A673 (cell line): ENCODE measurements at regions not wholly inside any gene's neighbourhood (a gene's known extent, or its start where the extent isn't known, plus 50 kb on each side); places are given as distances from the start of the nearest gene placed in this dataset.
A peak's percentile ranks its signal among the peaks of the same experiment; 100 is the strongest.

Source experiments
- BruUV-seq: library from RNA; stranded (reverse); fragments of 400-500 nt; replicated peaks from 2 replicates; lab custom pipeline; 2021; lab: Mats Ljungman, UMichigan
- CTCF ChIA-PET: fragments of 300-600 bp; sonication (Branson Sonifier 250); formaldehyde crosslinking; loops from one replicate; lab custom pipeline; 2022; ENCODE audit warnings: antibody characterized with exemption; lab: Charles Lee
- POLR2A ChIA-PET: fragments of 300-600 bp; sonication (Branson Sonifier 250); formaldehyde crosslinking; loops from one replicate; lab custom pipeline; 2022; ENCODE audit warnings: antibody characterized with exemption; ENCODE audit not compliant: low non-redundant PET; lab: Charles Lee
- DNase-seq: peaks from one replicate; pipeline ENCODE4 v3.0.0-alpha.2; 2015; ENCODE audit warnings: low spot score
- H3K27ac ChIP-seq: fragments of 200-600 bp; sonication (generic); 2 replicates; pipeline ENCODE4 v1.5.1; 2016; ENCODE audit warnings: mixed run types, low read depth, mild to moderate bottlenecking, mixed read lengths, antibody characterized with exemption, low read length; ENCODE audit not compliant: poor library complexity, severe bottlenecking
- H3K27me3 ChIP-seq: fragments of 200-600 bp; sonication (generic); replicated peaks from 2 replicates; pipeline ENCODE4 v1.6.1; 2017; ENCODE audit warnings: mixed run types, low read depth, mild to moderate bottlenecking, mixed read lengths, antibody characterized with exemption, low read length; ENCODE audit not compliant: insufficient read depth, poor library complexity
- H3K36me3 ChIP-seq: fragments of 200-600 bp; sonication (generic); 2 replicates; pipeline ENCODE4 v1.6.1; 2016; ENCODE audit warnings: mixed run types, mild to moderate bottlenecking, mixed read lengths, antibody characterized with exemption, low read length; ENCODE audit not compliant: insufficient read depth, poor library complexity, severe bottlenecking
- H3K4me1 ChIP-seq: fragments of 200-600 bp; sonication (generic); 2 replicates; pipeline ENCODE4 v1.6.1; 2017; ENCODE audit warnings: mixed run types, mild to moderate bottlenecking, mixed read lengths, antibody characterized with exemption, low read length; ENCODE audit not compliant: insufficient read depth, poor library complexity, severe bottlenecking
- H3K4me3 ChIP-seq: fragments of 200-600 bp; sonication (generic); 2 replicates; pipeline ENCODE4 v1.5.1; 2016; ENCODE audit warnings: low read depth, mixed run types, mild to moderate bottlenecking, mixed read lengths, low read length; ENCODE audit not compliant: poor library complexity, severe bottlenecking
- H3K9me3 ChIP-seq: fragments of 200-600 bp; sonication (generic); 2 replicates; pipeline ENCODE4 v1.6.1; 2016; ENCODE audit warnings: mixed run types, low read depth, mild to moderate bottlenecking, mixed read lengths, antibody characterized with exemption, low read length; ENCODE audit not compliant: poor library complexity, severe bottlenecking
- CTCF ChIP-seq: fragments of 300-800, 200-600 bp; sonication (generic); conservative IDR thresholded peaks from 2 replicates; pipeline ENCODE4 v1.5.1; 2017; ENCODE audit warnings: low read depth, mild to moderate bottlenecking, antibody characterized with exemption, low read length, moderate library complexity, mixed read lengths
- EZH2 ChIP-seq: fragments of 200-600 bp; sonication (generic); IDR thresholded peaks from 2 replicates; pipeline ENCODE4 v1.6.1; 2017; ENCODE audit warnings: borderline replicate concordance, low read depth, mild to moderate bottlenecking, mixed read lengths, antibody characterized with exemption, low read length; ENCODE audit not compliant: poor library complexity, severe bottlenecking
- intact Hi-C: fragments of 100-400 bp; cut with micrococcal nuclease; formaldehyde crosslinking; loops from one replicate; pipeline ENCODE4 v1.10.0; 2022; ENCODE audit not compliant: unreplicated experiment

GRCh38 chr16:66097751-66098150, 268.7 kb upstream of the CDH5 start:
- intact Hi-C loops = no loop called here
- no peak for DNase-seq
- Histone ChIP-seq H3K36me3 (no peaks in the 10 kb centered on the region), H3K9me3 (no peaks in the 10 kb centered on the region), H3K4me3 (no peak overlapping the region), H3K27me3 (no peaks in the 10 kb centered on the region), H3K4me1 (peaks cover 11% of the 10 kb centered on the region), H3K27ac (no peak overlapping the region)
- no TSS peak for BruUV-seq
- POLR2A ChIA-PET = no interaction called here
- TF ChIP-seq CTCF = no peak
- no peak for TF ChIP-seq EZH2
- CTCF ChIA-PET = no interaction called here

- H3K9me3 ChIP-seq = no peaks in the 10 kb centered on the region
- DNase-seq = peak; percentile 12
- peak; percentile 42; the same call in 1 of the 2 replicates for TF ChIP-seq CTCF
- TF ChIP-seq EZH2 = no peak
- H3K27ac ChIP-seq = no peak overlapping the region
- no peak overlapping the region for H3K4me3 ChIP-seq
- no peaks in the 10 kb centered on the region for H3K27me3 ChIP-seq
- POLR2A ChIA-PET = no interaction called here
- BruUV-seq = no TSS peak
- no peaks in the 10 kb centered on the region for H3K36me3 ChIP-seq
- CTCF ChIA-PET = no interaction called here
- intact Hi-C loops = no loop called here
- no peaks in the 10 kb centered on the region for H3K4me1 ChIP-seq
Observed at GRCh38 chr16:66095676-66096075, 270.8 kb upstream of the CDH5 start.

- TF ChIP-seq CTCF (no peak), EZH2 (no peak)
- no peak overlapping the region for H3K4me3 ChIP-seq
- intact Hi-C loops = no loop called here
- no peaks in the 10 kb centered on the region for H3K9me3 ChIP-seq
- no peaks in the 10 kb centered on the region for H3K36me3 ChIP-seq
- no peak overlapping the region for H3K27ac ChIP-seq
- DNase-seq = no peak
- H3K4me1 ChIP-seq = no peaks in the 10 kb centered on the region
- no peaks in the 10 kb centered on the region for H3K27me3 ChIP-seq
- POLR2A ChIA-PET = no interaction called here
- CTCF ChIA-PET = no interaction called here
- BruUV-seq = no TSS peak
Observed at GRCh38 chr16:66093191-66093590, 273.3 kb upstream of the CDH5 start.
